PFSK-1 (cell line): ENCODE measurements at regions not wholly inside any gene's neighbourhood (a gene's known extent, or its start where the extent isn't known, plus 50 kb on each side); places are given as distances from the start of the nearest gene placed in this dataset.

Experiments used
- POLR2AphosphoS5 ChIP-seq: IDR thresholded peaks from 2 replicates; pipeline ENCODE4 v1.6.1; 2012; ENCODE audit warnings: low read depth, mild to moderate bottlenecking, control low read depth, low read length, moderate library complexity
- SIN3A ChIP-seq: IDR thresholded peaks from 2 replicates; pipeline ENCODE4 v1.6.1; 2012; ENCODE audit warnings: mild to moderate bottlenecking, low read length, moderate library complexity, borderline replicate concordance; ENCODE audit not compliant: insufficient read depth
- TAF1 ChIP-seq: IDR thresholded peaks from 2 replicates; pipeline ENCODE4 v1.6.1; 2012; ENCODE audit warnings: low read length, control low read depth, borderline replicate concordance; ENCODE audit not compliant: insufficient read depth
- TF ChIP-seq, protein P1 (sequence below), 2 experiments: IDR thresholded peaks; 2 replicates each; pipeline versions ENCODE4 v1.6.1 to v1.8.0; 2011 to 2012; ENCODE audit warnings: low read depth in 2 of 2, low read length in 2 of 2, control low read depth in 1 of 2, inconsistent platforms in 1 of 2, mild to moderate bottlenecking in 1 of 2, moderate library complexity in 1 of 2; ENCODE audit not compliant: insufficient read depth in 1 of 2

DNA sequence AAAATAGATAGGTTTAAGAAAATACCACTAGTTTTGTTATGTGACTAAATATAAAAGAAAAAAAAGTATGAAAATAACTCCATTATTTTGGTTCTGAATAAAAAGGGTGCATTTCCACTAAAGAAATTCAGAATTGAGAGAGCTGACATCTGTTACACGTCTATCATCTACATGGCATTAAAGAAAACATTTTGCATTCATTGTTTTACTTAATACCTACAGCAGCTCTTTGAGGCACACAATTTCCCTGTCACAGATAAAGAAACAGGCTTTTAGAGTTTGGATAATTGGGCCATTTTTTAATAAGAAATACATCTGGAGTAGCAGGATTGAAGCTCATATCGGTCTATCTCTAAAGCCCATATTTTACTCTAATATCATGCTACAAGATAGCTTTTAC, 145.7 kb upstream of the LUZP2 start:
- TF ChIP-seq POLR2AphosphoS5 (no peak), TAF1 (no peak), SIN3A (no peak)
- TF ChIP-seq, protein P1, sequence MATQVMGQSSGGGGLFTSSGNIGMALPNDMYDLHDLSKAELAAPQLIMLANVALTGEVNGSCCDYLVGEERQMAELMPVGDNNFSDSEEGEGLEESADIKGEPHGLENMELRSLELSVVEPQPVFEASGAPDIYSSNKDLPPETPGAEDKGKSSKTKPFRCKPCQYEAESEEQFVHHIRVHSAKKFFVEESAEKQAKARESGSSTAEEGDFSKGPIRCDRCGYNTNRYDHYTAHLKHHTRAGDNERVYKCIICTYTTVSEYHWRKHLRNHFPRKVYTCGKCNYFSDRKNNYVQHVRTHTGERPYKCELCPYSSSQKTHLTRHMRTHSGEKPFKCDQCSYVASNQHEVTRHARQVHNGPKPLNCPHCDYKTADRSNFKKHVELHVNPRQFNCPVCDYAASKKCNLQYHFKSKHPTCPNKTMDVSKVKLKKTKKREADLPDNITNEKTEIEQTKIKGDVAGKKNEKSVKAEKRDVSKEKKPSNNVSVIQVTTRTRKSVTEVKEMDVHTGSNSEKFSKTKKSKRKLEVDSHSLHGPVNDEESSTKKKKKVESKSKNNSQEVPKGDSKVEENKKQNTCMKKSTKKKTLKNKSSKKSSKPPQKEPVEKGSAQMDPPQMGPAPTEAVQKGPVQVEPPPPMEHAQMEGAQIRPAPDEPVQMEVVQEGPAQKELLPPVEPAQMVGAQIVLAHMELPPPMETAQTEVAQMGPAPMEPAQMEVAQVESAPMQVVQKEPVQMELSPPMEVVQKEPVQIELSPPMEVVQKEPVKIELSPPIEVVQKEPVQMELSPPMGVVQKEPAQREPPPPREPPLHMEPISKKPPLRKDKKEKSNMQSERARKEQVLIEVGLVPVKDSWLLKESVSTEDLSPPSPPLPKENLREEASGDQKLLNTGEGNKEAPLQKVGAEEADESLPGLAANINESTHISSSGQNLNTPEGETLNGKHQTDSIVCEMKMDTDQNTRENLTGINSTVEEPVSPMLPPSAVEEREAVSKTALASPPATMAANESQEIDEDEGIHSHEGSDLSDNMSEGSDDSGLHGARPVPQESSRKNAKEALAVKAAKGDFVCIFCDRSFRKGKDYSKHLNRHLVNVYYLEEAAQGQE (IDR thresholded peaks at IDR 0.05; ENCODE audit: insufficient read depth in 1 of 2, low read depth in 2 of 2, low read length in 2 of 2): no peak
